OCI-LY7 (cell line): ENCODE measurements at regions not wholly inside any gene's neighbourhood (a gene's known extent, or its start where the extent isn't known, plus 50 kb on each side); places are given as distances from the start of the nearest gene placed in this dataset.

Experiments used
- EZH2phosphoT487 ChIP-seq: fragments of 200-600 bp; sonication (generic); IDR thresholded peaks from 2 replicates; pipeline ENCODE4 v1.6.1; 2018; ENCODE audit warnings: low read depth, borderline replicate concordance, mild to moderate bottlenecking, mixed run types, antibody characterized with exemption, low read length, moderate library complexity, mixed read lengths
- TF ChIP-seq, protein P1 (sequence below): fragments of 200-600 bp; sonication (generic); conservative IDR thresholded peaks from 2 replicates; pipeline ENCODE4 v1.5.1; 2014; ENCODE audit warnings: mild to moderate bottlenecking, antibody characterized with exemption, low read length, moderate library complexity, mixed read lengths

DNA sequence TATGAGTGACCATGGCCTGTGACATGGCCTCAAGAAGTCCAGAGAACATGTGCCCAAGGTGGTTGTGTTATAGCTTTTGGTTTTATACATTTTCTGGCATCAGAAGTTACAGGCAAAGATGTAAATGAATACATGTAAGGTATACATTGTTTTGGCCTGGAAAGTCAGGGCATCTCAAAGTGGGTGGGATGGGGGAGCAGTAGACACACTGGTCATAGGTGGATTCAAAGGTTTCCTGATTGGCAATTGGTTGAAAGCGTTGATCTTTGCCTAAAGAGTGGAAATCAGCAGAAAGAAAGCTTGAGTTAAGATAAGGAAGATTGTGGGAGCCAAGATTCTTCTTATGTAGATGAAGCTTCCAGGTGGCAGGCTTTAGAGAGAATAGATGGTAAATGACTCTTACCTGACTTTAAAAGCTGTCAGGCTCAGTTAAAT lies 62.1 kb upstream of the DYNAP start:
- TF ChIP-seq, protein P1, sequence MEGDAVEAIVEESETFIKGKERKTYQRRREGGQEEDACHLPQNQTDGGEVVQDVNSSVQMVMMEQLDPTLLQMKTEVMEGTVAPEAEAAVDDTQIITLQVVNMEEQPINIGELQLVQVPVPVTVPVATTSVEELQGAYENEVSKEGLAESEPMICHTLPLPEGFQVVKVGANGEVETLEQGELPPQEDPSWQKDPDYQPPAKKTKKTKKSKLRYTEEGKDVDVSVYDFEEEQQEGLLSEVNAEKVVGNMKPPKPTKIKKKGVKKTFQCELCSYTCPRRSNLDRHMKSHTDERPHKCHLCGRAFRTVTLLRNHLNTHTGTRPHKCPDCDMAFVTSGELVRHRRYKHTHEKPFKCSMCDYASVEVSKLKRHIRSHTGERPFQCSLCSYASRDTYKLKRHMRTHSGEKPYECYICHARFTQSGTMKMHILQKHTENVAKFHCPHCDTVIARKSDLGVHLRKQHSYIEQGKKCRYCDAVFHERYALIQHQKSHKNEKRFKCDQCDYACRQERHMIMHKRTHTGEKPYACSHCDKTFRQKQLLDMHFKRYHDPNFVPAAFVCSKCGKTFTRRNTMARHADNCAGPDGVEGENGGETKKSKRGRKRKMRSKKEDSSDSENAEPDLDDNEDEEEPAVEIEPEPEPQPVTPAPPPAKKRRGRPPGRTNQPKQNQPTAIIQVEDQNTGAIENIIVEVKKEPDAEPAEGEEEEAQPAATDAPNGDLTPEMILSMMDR, result no peak
- no peak for TF ChIP-seq EZH2phosphoT487
